GM12878 (cell line): ENCODE measurements at regions not wholly inside any gene's neighbourhood (a gene's known extent, or its start where the extent isn't known, plus 50 kb on each side); places are given as distances from the start of the nearest gene placed in this dataset.

ENCODE experiments used
- ATAC-seq: fragments of 200-7000 bp; cut with Tn5 transposase; 3 replicates; pipeline ENCODE4 v1.9.1; 2020; ENCODE audit warnings: mild to moderate bottlenecking, moderate library complexity
- BruUV-seq: library from RNA; stranded (reverse); fragments of 400-500 nt; replicated peaks from 2 replicates; lab custom pipeline; 2021; lab: Mats Ljungman, UMichigan
- CTCF ChIA-PET: fragments of 300-600 bp; sonication (Branson Sonifier 250); formaldehyde crosslinking; extraction: SDS; loops from one replicate; lab custom pipeline; 2021; ENCODE audit warnings: inconsistent platforms; lab: Yijun Ruan, JAX
- POLR2A ChIA-PET: fragments of 350-600 bp; formaldehyde crosslinking; extraction: SDS; loops from one replicate; lab custom pipeline; 2021; ENCODE audit warnings: inconsistent platforms; lab: Charles Lee
- RAD21 ChIA-PET: fragments of 300-600 bp; sonication (Branson Sonifier 250); formaldehyde crosslinking; loops from one replicate; lab custom pipeline; 2023; ENCODE audit warnings: antibody characterized with exemption; ENCODE audit not compliant: unreplicated experiment; lab: Charles Lee
- SMC1A ChIA-PET: fragments of 300-600 bp; sonication (Branson Sonifier 250); formaldehyde crosslinking; loops from one replicate; lab custom pipeline; 2023; ENCODE audit not compliant: unreplicated experiment, uncharacterized antibody; lab: Charles Lee
- DNase-seq: peaks from one replicate; pipeline ENCODE4 v3.0.0-alpha.2; 2011; ENCODE audit warnings: low read depth, low spot score
- FAIRE-seq: peaks from 3 replicates; lab custom pipeline; 2011; peaks lifted over from hg19 to GRCh38; lab: Jason Lieb, UNC
- H2AFZ ChIP-seq: 2 replicates; pipeline ENCODE4 v1.6.0; 2011; ENCODE audit warnings: low read depth, low read length, control low read depth; ENCODE audit not compliant: control insufficient read depth
- H3K27ac ChIP-seq: 2 replicates; pipeline ENCODE4 v1.5.1; 2011; ENCODE audit warnings: control low read depth; ENCODE audit not compliant: control insufficient read depth, insufficient read depth
- H3K27me3 ChIP-seq, 2 experiments: replicated peaks in 1 of 2; 2 replicates each; pipeline versions ENCODE4 v1.6.0 to v1.6.1; 2011; ENCODE audit warnings: low read length in 1 of 2; ENCODE audit not compliant: control insufficient read depth in 2 of 2, insufficient read depth in 2 of 2
- H3K36me3 ChIP-seq, 2 experiments: 2 replicates each; pipeline ENCODE4 v1.5.1; 2011; ENCODE audit warnings: low read length in 1 of 2; ENCODE audit not compliant: control insufficient read depth in 2 of 2, insufficient read depth in 2 of 2
- H3K4me1 ChIP-seq: 2 replicates; pipeline ENCODE4 v1.6.1; 2011; ENCODE audit warnings: mild to moderate bottlenecking, low read length, moderate library complexity, mixed read lengths; ENCODE audit not compliant: control insufficient read depth, insufficient read depth
- H3K4me2 ChIP-seq: 2 replicates; pipeline ENCODE4 v1.6.0; 2011; ENCODE audit warnings: control low read depth; ENCODE audit not compliant: control insufficient read depth, insufficient read depth
- H3K4me3 ChIP-seq: fragments of 200-600 bp; sonication (generic); 2 replicates; pipeline ENCODE4 v1.5.1; 2016
- H3K79me2 ChIP-seq: 2 replicates; pipeline ENCODE4 v1.6.0; 2011; ENCODE audit warnings: low read length; ENCODE audit not compliant: control insufficient read depth, insufficient read depth
- H3K9ac ChIP-seq: 2 replicates; pipeline ENCODE4 v1.8.0; 2011; ENCODE audit warnings: low read length, control low read depth, mixed read lengths; ENCODE audit not compliant: control insufficient read depth, insufficient read depth
- H3K9me3 ChIP-seq: replicated peaks from 3 replicates; pipeline ENCODE4 v1.5.1; 2011; ENCODE audit warnings: mild to moderate bottlenecking, low read length; ENCODE audit not compliant: control insufficient read depth, insufficient read depth
- H4K20me1 ChIP-seq: 2 replicates; pipeline ENCODE4 v1.6.0; 2011; ENCODE audit not compliant: control insufficient read depth, insufficient read depth
- CBX3 ChIP-seq: fragments of 200-600 bp; sonication (generic); IDR thresholded peaks from 2 replicates; pipeline ENCODE4 v1.6.1; 2016; ENCODE audit warnings: low read depth, borderline replicate concordance
- CREB1 ChIP-seq: IDR thresholded peaks from 2 replicates; pipeline ENCODE4 v1.6.1; 2012; ENCODE audit warnings: low read depth, mild to moderate bottlenecking, inconsistent platforms
- CTCF ChIP-seq, 3 experiments: IDR thresholded peaks in 2 of 3; conservative IDR thresholded peaks in 1 of 3; 2 replicates each; pipeline ENCODE4 v1.5.1; 2011; ENCODE audit warnings: low read depth in 3 of 3, low read length in 3 of 3, mild to moderate bottlenecking in 3 of 3, control low read depth in 2 of 3, moderate library complexity in 2 of 3, inconsistent platforms in 1 of 3, mixed read lengths in 1 of 3; ENCODE audit not compliant: control insufficient read depth in 2 of 3, insufficient read depth in 1 of 3; ENCODE audit errors: extremely low read depth in 1 of 3
- CUX1 ChIP-seq: IDR thresholded peaks from 2 replicates; pipeline ENCODE4 v1.6.1; 2012; ENCODE audit warnings: improper control_type of control experiment, low read depth, low read length; ENCODE audit not compliant: insufficient replicate concordance
- EP300 ChIP-seq, 2 experiments: fragments of 150-350 bp in 1 of 2; IDR thresholded peaks; 2 replicates each; pipeline ENCODE4 v1.6.1; 2011 to 2012; ENCODE audit warnings: low read depth in 2 of 2, low read length in 2 of 2, borderline replicate concordance in 1 of 2, improper control_type of control experiment in 1 of 2, inconsistent platforms in 1 of 2; ENCODE audit not compliant: control insufficient read depth in 1 of 2
- FOXK2 ChIP-seq: fragments of 450-650 bp; IDR thresholded peaks from 2 replicates; pipeline ENCODE4 v1.6.1; 2017; ENCODE audit warnings: mild to moderate bottlenecking, moderate library complexity
- GABPA ChIP-seq: IDR thresholded peaks from 2 replicates; pipeline ENCODE4 v1.6.1; 2014; ENCODE audit warnings: antibody characterized with exemption, low read depth, mild to moderate bottlenecking, inconsistent platforms
- IRF4 ChIP-seq: IDR thresholded peaks from 2 replicates; pipeline ENCODE4 v1.6.1; 2011; ENCODE audit warnings: low read depth, low read length
- JUNB ChIP-seq: IDR thresholded peaks from 2 replicates; pipeline ENCODE4 v1.6.1; 2016; ENCODE audit warnings: antibody characterized with exemption, mild to moderate bottlenecking
- KDM1A ChIP-seq: fragments of 200-600 bp; sonication (generic); IDR thresholded peaks from 2 replicates; pipeline ENCODE4 v1.6.1; 2016; ENCODE audit warnings: borderline replicate concordance
- MAX ChIP-seq: IDR thresholded peaks from 2 replicates; pipeline ENCODE4 v1.6.1; 2012; ENCODE audit warnings: low read depth, low read length, improper control_type of control experiment
- RAD51 ChIP-seq: fragments of 450-650 bp; IDR thresholded peaks from 2 replicates; pipeline ENCODE4 v1.6.1; 2016; ENCODE audit warnings: moderate library complexity, mild to moderate bottlenecking, inconsistent platforms
- RELA ChIP-seq: fragments of 450-650 bp; IDR thresholded peaks from 2 replicates; pipeline ENCODE4 v1.8.0; 2014; ENCODE audit warnings: borderline replicate concordance; ENCODE audit not compliant: partially characterized antibody
- SUPT20H ChIP-seq: IDR thresholded peaks from 2 replicates; pipeline ENCODE4 v1.6.1; 2011; ENCODE audit warnings: low read depth, mild to moderate bottlenecking, low read length, moderate library complexity, borderline replicate concordance; ENCODE audit not compliant: control insufficient read depth
- ZNF207 ChIP-seq: fragments of 450-650 bp; IDR thresholded peaks from 2 replicates; pipeline ENCODE4 v1.6.1; 2014; ENCODE audit warnings: antibody characterized with exemption, mild to moderate bottlenecking, borderline replicate concordance
- WGBS: methylation state at CpG from one replicate; pipeline ENCODE4 v1.1.6; 2016; ENCODE audit warnings: low lambda C conversion rate; ENCODE audit not compliant: insufficient replicate concordance, insufficient coverage; ENCODE audit errors: missing lambda C conversion rate; 5-methylcytosine and 5-hydroxymethylcytosine counted together
- in situ Hi-C: fragments of 300-500 bp; cut with MboI; formaldehyde crosslinking; loops from 9 replicates; pipeline ENCODE4 v1.14.3; 2018; ENCODE audit warnings: mixed read lengths
- intact Hi-C: fragments of 100-400 bp; cut with micrococcal nuclease; formaldehyde crosslinking; loops from one replicate; pipeline ENCODE4 v1.14.2; 2022; ENCODE audit not compliant: unreplicated experiment

GRCh38 chr1:147384804-147385203, 142.3 kb downstream of the CHD1L start (continued):
- TF ChIP-seq MAX (no peak), RELA (no peak), KDM1A (no peak), CTCF (IDR thresholded peaks at IDR 0.05 in 2 of 3, conservative IDR thresholded peaks at IDR 0.05 in 1 of 3; ENCODE audit: control insufficient read depth in 2 of 3, extremely low read depth in 1 of 3, insufficient read depth in 1 of 3, low read depth in 3 of 3, low read length in 3 of 3) (no peak), EP300 (IDR thresholded peaks at IDR 0.05; ENCODE audit: borderline replicate concordance in 1 of 2, control insufficient read depth in 1 of 2, low read depth in 2 of 2, low read length in 2 of 2) (no peak), CREB1 (no peak), ZNF207 (no peak), FOXK2 (no peak)

- Histone ChIP-seq H3K27ac (no peak overlapping the region), H3K27me3 (no peaks in the 10 kb centered on the region), H3K4me3 (no peak overlapping the region), H2AFZ (no peak overlapping the region), H4K20me1 (no peaks in the 10 kb centered on the region; the same call in 1 of the 2 replicates), H3K36me3 (no peaks in the 10 kb centered on the region), H3K9me3 (no peaks in the 10 kb centered on the region), H3K9ac (no peak overlapping the region), H3K4me1 (no peaks in the 10 kb centered on the region), H3K79me2 (no peaks in the 10 kb centered on the region), H3K4me2 (no peak overlapping the region)
- POLR2A ChIA-PET = interaction anchor here (1.2 kb wide), 1 partner anchor 115 kb away, joined by 3 read pairs; no protein-coding TSS in a partner anchor
- 2% methylated on average over 4 of the region's 4 CpGs for WGBS
- DNase-seq (no peak), ATAC-seq (no peak), FAIRE-seq (no peak)
- intact Hi-C loops = no loop called here
- in situ Hi-C loops = no loop called here
- no TSS peak for BruUV-seq
- SMC1A ChIA-PET = interaction anchor here (0.8 to 2.7 kb wide), 3 partner anchors 116 to 201 kb away, joined by 3 to 48 read pairs (median 4); no protein-coding TSS in a partner anchor
- RAD21 ChIA-PET = interaction anchor here (1.2 to 2.9 kb wide), 3 partner anchors 12 to 192 kb away, joined by 3 to 52 read pairs (median 4); no protein-coding TSS in a partner anchor
- CTCF ChIA-PET = interaction anchor here (1.0 to 4.0 kb wide), 7 partner anchors 10 to 116 kb away, joined by 3 to 107 read pairs (median 5); no protein-coding TSS in a partner anchor
- no peak for TF ChIP-seq JUNB
- no peak for TF ChIP-seq IRF4
- TF ChIP-seq GABPA = no peak
- no peak for TF ChIP-seq CBX3
- TF ChIP-seq CUX1 = no peak
- no peak for TF ChIP-seq SUPT20H
- no peak for TF ChIP-seq RAD51
These were observed 146.5 kb downstream of the CHD1L start for GRCh38 chr1:147388969-147389368.
